Gastroesophageal sphincter (tissue), 4 donors: ENCODE measurements at regions not wholly inside any gene's neighbourhood (a gene's known extent, or its start where the extent isn't known, plus 50 kb on each side); places are given as distances from the start of the nearest gene placed in this dataset.

Experiments
- ATAC-seq: fragments of 150-250 bp; one replicate; pipeline ENCODE4 v1.9.1; 2016; ENCODE audit warnings: mild to moderate bottlenecking, moderate library complexity
- H3K27ac ChIP-seq, 4 donors: fragments of 200-600 bp; sonication (generic) in 3 of 4; 1 replicate in 3 of 4; 2 replicates in 1 of 4; pipeline ENCODE4 v1.5.1; 2016 to 2019
- H3K27me3 ChIP-seq: fragments of 200-600 bp; sonication (generic); one replicate; pipeline ENCODE4 v1.5.1; 2019
- H3K36me3 ChIP-seq, 2 donors: fragments of 200-600 bp; sonication (generic); one replicate each; pipeline ENCODE4 v1.5.1; 2019; ENCODE audit warnings: control low read depth in 1 of 2
- H3K4me1 ChIP-seq, 3 donors: fragments of 200-600 bp; sonication (generic); 1 replicate in 2 of 3; 2 replicates in 1 of 3; pipeline ENCODE4 v1.5.1; 2016 to 2019; ENCODE audit warnings: control low read depth in 2 of 3
- H3K4me3 ChIP-seq, 2 donors: fragments of 200-600 bp; sonication (generic); one replicate each; pipeline ENCODE4 v1.5.1; 2019; ENCODE audit warnings: mild to moderate bottlenecking in 1 of 2, moderate library complexity in 1 of 2
- H3K9me3 ChIP-seq, 3 donors: fragments of 200-600 bp; sonication (generic); one replicate each; pipeline ENCODE4 v1.5.1; 2017 to 2019; ENCODE audit warnings: control low read depth in 2 of 3
- EP300 ChIP-seq: sonication (generic); formaldehyde crosslinking; IDR thresholded peaks from one replicate; pipeline ENCODE4 v1.6.1; 2017; ENCODE audit warnings: antibody characterized with exemption, mild to moderate bottlenecking
- POLR2A ChIP-seq, 2 donors: fragments of 450-650 bp; IDR thresholded peaks; one replicate each; pipeline ENCODE4 v1.6.1; 2017; ENCODE audit warnings: antibody characterized with exemption in 2 of 2, mild to moderate bottlenecking in 2 of 2, moderate library complexity in 1 of 2
- POLR2AphosphoS5 ChIP-seq: sonication (generic); formaldehyde crosslinking; IDR thresholded peaks from one replicate; pipeline ENCODE4 v1.6.1; 2017; ENCODE audit warnings: antibody characterized with exemption
- WGBS, 2 donors: methylation state at CpG; one replicate each; pipeline ENCODE4 v1.1.5; 2018; ENCODE audit warnings: low coverage in 1 of 2; 5-methylcytosine and 5-hydroxymethylcytosine counted together
- TF ChIP-seq, protein P1 (sequence below), 4 experiments: fragments of 200-600 bp in 2 of 4; fragments of 450-650 bp in 2 of 4; sonication (generic) in 1 of 4; IDR thresholded peaks; one replicate each; pipeline ENCODE4 v1.5.1; 2017 to 2019; ENCODE audit warnings: antibody characterized with exemption in 4 of 4, mild to moderate bottlenecking in 2 of 4, moderate library complexity in 2 of 4

DNA sequence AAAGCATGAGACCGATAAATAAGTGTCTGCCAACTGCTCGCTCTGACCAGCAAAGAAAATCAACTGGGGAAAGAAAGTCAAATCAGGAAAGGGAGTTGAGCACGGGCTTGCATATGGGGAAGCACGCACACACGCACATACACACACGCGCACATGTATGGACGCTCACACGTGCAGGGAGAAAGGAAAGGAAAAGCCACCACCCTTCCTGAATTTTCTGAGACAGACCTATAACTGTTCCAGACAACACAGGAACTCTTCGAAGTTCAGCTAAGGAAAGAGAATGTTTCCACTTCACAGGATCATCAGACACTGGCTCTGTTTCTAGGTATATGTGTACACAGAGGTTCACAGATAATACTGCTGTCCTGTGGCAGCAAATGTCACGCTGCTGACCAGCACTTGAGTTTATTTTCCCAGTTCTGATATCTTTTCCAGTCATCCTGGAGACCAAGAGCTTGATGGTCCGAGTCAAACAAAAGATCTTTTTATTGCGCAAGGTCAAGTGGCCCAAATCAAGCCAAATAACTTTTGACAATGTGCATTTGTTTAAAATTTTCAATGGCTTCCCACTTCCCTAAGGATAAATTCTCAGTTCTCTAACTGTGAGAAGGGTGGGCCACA lies 82.1 kb upstream of the TMCC3 start:
- Histone ChIP-seq H3K4me3 (no peak overlapping the region), H3K27me3 (no peaks in the 10 kb centered on the region), H3K9me3 (no peaks in the 10 kb centered on the region), H3K36me3 (no peaks in the 10 kb centered on the region), H3K27ac (no peak overlapping the region), H3K4me1 (no peaks in the 10 kb centered on the region)
- no peak for TF ChIP-seq EP300
- no peak for TF ChIP-seq POLR2A (IDR thresholded peaks at IDR 0.05)
- TF ChIP-seq, protein P1, sequence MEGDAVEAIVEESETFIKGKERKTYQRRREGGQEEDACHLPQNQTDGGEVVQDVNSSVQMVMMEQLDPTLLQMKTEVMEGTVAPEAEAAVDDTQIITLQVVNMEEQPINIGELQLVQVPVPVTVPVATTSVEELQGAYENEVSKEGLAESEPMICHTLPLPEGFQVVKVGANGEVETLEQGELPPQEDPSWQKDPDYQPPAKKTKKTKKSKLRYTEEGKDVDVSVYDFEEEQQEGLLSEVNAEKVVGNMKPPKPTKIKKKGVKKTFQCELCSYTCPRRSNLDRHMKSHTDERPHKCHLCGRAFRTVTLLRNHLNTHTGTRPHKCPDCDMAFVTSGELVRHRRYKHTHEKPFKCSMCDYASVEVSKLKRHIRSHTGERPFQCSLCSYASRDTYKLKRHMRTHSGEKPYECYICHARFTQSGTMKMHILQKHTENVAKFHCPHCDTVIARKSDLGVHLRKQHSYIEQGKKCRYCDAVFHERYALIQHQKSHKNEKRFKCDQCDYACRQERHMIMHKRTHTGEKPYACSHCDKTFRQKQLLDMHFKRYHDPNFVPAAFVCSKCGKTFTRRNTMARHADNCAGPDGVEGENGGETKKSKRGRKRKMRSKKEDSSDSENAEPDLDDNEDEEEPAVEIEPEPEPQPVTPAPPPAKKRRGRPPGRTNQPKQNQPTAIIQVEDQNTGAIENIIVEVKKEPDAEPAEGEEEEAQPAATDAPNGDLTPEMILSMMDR (IDR thresholded peaks at IDR 0.05) = no peak
- TF ChIP-seq POLR2AphosphoS5 = no peak
- no peak for ATAC-seq
- 57 to 70% methylated on average over 10 to 13 of the region's 13 CpGs for WGBS, 2 donors

DNA sequence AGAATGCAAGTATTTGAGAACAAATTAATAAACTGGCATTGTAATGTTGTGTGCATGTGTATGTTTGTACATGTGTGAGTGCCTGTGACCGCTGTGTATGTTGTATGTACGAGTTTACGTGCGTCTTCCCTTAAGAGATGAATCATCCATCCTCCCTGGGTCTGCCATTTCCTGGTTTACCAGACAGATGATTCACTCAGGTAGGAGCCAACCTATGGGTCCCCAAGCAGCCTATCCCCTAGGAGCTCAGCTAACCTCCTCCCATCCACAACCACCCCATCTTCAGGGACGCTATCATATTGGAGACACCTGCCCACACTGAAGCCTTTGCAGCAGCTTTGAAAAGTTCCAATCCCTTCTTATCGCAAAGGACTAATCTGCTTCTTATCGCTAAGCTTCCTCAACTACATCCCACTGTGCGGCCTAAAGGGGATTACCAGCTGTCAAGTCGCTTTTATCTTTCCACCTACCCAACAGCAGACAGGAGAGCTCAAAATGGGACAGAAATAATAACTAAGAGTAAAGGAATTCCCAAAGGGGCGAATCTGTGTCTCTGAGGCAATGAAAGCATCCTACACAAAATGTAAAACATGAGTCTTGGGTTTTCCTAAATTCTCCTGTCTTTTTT lies 81.5 kb upstream of the TMCC3 start:
- H3K27ac ChIP-seq = no peak overlapping the region
- no peaks in the 10 kb centered on the region for H3K4me1 ChIP-seq
- TF ChIP-seq POLR2A (IDR thresholded peaks at IDR 0.05) (no peak), POLR2AphosphoS5 (no peak), EP300 (no peak)
- TF ChIP-seq, protein P1 (IDR thresholded peaks at IDR 0.05) = no peak
- H3K4me3 ChIP-seq = no peak overlapping the region
- no peak for ATAC-seq
- 84 to 94% methylated on average over 7 to 8 of the region's 10 CpGs for WGBS, 2 donors
- no peaks in the 10 kb centered on the region for H3K9me3 ChIP-seq
- no peaks in the 10 kb centered on the region for H3K36me3 ChIP-seq
- H3K27me3 ChIP-seq = no peaks in the 10 kb centered on the region

DNA sequence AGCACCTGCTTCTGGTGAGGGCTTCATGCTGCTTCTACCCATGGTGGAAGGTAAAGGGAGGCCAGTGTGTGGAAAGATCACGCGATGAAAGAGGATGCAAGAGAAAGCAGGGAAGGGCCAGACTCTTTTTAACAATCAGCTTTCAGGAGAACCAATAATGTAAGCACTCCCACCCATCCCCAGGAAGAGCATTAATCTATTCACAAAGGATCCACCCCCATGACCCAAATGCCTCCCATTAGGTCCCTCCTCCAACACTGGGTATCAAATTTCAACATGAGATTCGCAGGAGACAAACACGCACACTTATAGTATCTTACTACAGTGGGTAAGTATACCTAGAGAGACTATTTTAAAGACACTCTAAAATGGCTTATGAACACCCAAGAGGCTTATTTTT lies 80.5 kb upstream of the TMCC3 start:
- TF ChIP-seq EP300 (no peak), POLR2AphosphoS5 (no peak), POLR2A (IDR thresholded peaks at IDR 0.05) (no peak)
- TF ChIP-seq, protein P1 (IDR thresholded peaks at IDR 0.05) = no peak
- H3K27ac ChIP-seq = no peak overlapping the region
- no peaks in the 10 kb centered on the region for H3K9me3 ChIP-seq
- 85 to 98% methylated on average over 4 of the region's 4 CpGs for WGBS, 2 donors
- H3K4me3 ChIP-seq = no peak overlapping the region
- no peaks in the 10 kb centered on the region for H3K36me3 ChIP-seq
- H3K27me3 ChIP-seq = no peaks in the 10 kb centered on the region
- ATAC-seq = no peak
- no peaks in the 10 kb centered on the region for H3K4me1 ChIP-seq

DNA sequence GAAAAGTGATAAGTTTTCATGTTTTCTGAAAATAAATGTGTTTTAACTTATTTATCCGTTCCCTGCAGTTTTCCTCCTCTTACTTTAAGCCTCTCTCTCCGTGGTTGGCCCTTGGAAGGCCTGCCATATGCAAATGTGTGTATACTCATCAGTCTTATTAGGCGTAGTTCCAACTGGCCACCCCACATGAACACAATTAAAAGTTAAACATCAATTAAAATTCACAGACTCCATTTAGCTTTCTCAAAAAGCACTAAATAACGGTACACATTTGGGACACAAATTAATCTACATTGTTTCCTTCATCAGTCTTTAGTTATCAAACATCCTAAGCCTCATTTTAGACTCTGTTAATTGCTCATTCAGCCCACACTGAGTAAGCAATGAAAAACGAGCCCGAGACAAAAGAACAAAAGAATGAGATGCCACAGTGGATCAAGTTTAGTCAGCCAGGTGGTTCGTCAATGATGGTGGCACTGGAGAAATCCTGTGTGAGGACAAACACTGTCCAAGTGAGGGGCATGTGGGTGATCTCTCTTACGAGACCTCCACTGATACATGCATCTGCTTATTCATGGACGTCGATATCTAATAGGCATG lies 76.0 kb upstream of the TMCC3 start:
- H3K27ac ChIP-seq = no peak overlapping the region

More for the DNA sequence above, 76.0 kb upstream of the TMCC3 start:
- ATAC-seq = no peak
- H3K27me3 ChIP-seq = no peaks in the 10 kb centered on the region
- H3K36me3 ChIP-seq = no peaks in the 10 kb centered on the region
- no peak overlapping the region for H3K4me3 ChIP-seq
- WGBS, 2 donors = 89 to 93% methylated on average over 10 of the region's 10 CpGs
- H3K4me1 ChIP-seq = no peaks in the 10 kb centered on the region
- TF ChIP-seq EP300 (no peak), POLR2AphosphoS5 (no peak), POLR2A (IDR thresholded peaks at IDR 0.05) (no peak)
- TF ChIP-seq, protein P1 (IDR thresholded peaks at IDR 0.05) = no peak
- no peaks in the 10 kb centered on the region for H3K9me3 ChIP-seq
